ENCODE measurements at regions not wholly inside any gene's neighbourhood (a gene's known extent, or its start where the extent isn't known, plus 50 kb on each side); places are given as distances from the start of the nearest gene placed in this dataset.

GRCh38 chr2:175688243-175688642 is 313.8 kb downstream of the LNPK start:
- H3K27ac ChIP-seq, result no peak overlapping the region
- TF ChIP-seq CTCF (conservative IDR thresholded peaks at IDR 0.05), result no peak
- TF ChIP-seq ZFX (IDR thresholded peaks at IDR 0.05), result no peak

- H3K27ac ChIP-seq, result no peak overlapping the region
- TF ChIP-seq ZFX (IDR thresholded peaks at IDR 0.05), result no peak
- no peak for TF ChIP-seq CTCF (conservative IDR thresholded peaks at IDR 0.05)
These were observed 314.6 kb downstream of the LNPK start for GRCh38 chr2:175687465-175687864.

- no peak for TF ChIP-seq CTCF (conservative IDR thresholded peaks at IDR 0.05)
- TF ChIP-seq ZFX (IDR thresholded peaks at IDR 0.05), result no peak
These were observed 316.1 kb downstream of the LNPK start for GRCh38 chr2:175686002-175686401.

GRCh38 chr2:175684466-175684865 is 317.6 kb downstream of the LNPK start:
- no peak overlapping the region for H3K27ac ChIP-seq
- no peak for TF ChIP-seq CTCF (conservative IDR thresholded peaks at IDR 0.05)
- no peak for TF ChIP-seq ZFX (IDR thresholded peaks at IDR 0.05)

More at GRCh38 chr2:175686002-175686401, 316.1 kb downstream of the LNPK start:
- H3K27ac ChIP-seq, result no peak overlapping the region

GRCh38 chr2:175679728-175680127 is 322.3 kb downstream of the LNPK start:
- H3K27ac ChIP-seq, result no peak overlapping the region
- TF ChIP-seq CTCF (conservative IDR thresholded peaks at IDR 0.05) (no peak), ZFX (IDR thresholded peaks at IDR 0.05) (no peak)

- no peak overlapping the region for H3K27ac ChIP-seq
- TF ChIP-seq CTCF (conservative IDR thresholded peaks at IDR 0.05), result no peak
- TF ChIP-seq ZFX (IDR thresholded peaks at IDR 0.05), result no peak
These were observed 322.8 kb downstream of the LNPK start for GRCh38 chr2:175679231-175679630.

- H3K27ac ChIP-seq, result no peak overlapping the region
- no peak for TF ChIP-seq ZFX (IDR thresholded peaks at IDR 0.05)
- TF ChIP-seq CTCF (conservative IDR thresholded peaks at IDR 0.05), result no peak
These were observed 324.2 kb downstream of the LNPK start for GRCh38 chr2:175677880-175678279.

Data from C4-2B (cell line).